Omental fat pad (tissue), 3 donors: ENCODE measurements at regions not wholly inside any gene's neighbourhood (a gene's known extent, or its start where the extent isn't known, plus 50 kb on each side); places are given as distances from the start of the nearest gene placed in this dataset.

Source experiments
- ATAC-seq: fragments of 150-250 bp; one replicate; pipeline ENCODE4 v1.9.1; 2016; ENCODE audit warnings: mild to moderate bottlenecking, moderate library complexity; ENCODE audit not compliant: low FRiP score
- DNase-seq: peaks from one replicate; pipeline ENCODE4 v3.0.0-alpha.2; 2019; ENCODE audit warnings: low spot score
- CTCF ChIP-seq, 3 donors: fragments of 450-650 bp; IDR thresholded peaks; one replicate each; pipeline ENCODE4 v1.5.1; 2016 to 2017; ENCODE audit warnings: antibody characterized with exemption in 3 of 3, mild to moderate bottlenecking in 3 of 3, moderate library complexity in 2 of 3

DNA sequence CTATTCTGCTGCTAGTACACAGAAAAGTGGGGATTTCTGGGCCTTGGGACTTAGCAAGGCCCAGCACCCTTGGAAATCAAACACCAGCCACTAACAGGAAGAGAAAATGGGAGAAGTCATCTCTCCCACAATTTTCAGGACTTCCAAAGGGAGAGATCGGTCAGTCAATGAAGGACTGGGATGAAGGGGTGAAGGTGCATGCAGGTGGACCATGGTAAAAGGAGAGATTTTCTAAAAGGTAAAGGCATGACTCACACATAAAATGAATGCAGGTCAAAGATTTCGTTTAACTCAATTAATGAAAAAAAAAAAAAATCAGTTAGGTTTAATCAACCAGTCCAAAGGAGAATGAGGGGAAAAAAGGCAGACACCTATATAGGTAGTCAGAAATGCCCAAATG, 176.4 kb upstream of the PROK2 start:
- no peak for TF ChIP-seq CTCF (IDR thresholded peaks at IDR 0.05)
- ATAC-seq (no peak), DNase-seq (no peak)

DNA sequence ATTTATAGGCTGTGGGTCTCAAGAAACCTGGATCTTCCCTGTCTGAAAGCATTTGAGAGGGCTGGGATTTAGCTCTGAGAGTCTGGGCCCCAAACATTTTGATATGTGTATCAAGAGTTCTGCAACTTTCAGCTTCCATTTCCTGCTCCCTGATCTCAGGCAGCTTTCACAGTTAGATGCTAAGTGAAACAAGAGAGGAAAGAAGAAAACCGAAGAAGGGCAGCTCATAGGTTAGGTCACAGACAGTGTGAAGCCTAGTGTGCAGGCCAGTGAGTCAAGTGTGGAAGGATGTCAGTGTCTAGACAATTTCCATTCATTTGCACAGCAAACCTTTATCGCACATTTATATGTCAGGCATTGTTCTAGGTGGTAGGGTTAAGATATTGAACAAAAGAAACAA, 173.6 kb upstream of the PROK2 start:
- ATAC-seq, result no peak
- no peak for DNase-seq
- TF ChIP-seq CTCF (IDR thresholded peaks at IDR 0.05), result no peak

DNA sequence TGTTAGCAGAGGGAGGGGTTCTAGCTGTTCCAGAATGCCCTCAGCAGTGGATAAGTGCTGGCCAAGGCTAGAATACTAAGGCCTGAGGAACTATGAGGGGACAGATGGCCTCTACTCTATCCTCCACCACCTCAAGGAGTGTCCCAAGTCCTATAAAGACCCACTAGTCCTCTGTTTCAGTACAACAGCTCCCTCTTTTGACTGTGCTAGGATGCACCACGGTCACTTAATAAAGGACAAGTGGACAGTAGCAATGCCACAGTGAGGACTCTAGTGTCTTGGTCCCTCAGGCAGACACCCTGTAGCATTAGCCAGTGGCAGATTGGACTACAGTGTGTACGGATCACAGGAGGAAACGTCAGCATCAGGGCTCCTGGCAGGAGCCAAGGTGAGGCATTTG, 171.8 kb upstream of the PROK2 start:
- no peak for DNase-seq
- no peak for ATAC-seq

DNA sequence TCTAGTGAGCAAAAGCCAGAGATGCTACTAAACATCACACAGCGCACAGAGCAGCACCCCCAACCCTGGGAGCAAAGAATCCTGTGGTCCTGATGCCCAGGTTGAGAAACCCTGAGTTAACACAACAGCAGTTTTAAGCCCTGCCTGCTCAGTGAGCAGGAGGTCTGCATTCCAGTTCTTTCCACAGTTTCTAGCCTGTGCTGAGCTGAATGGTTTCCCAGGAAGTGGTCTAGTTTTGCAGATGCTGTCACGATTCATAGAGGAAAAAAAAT, 171.1 kb upstream of the PROK2 start:
- TF ChIP-seq CTCF (IDR thresholded peaks at IDR 0.05), result no peak

More for the DNA sequence above, 171.8 kb upstream of the PROK2 start:
- TF ChIP-seq CTCF (IDR thresholded peaks at IDR 0.05), result no peak

GRCh38 chr3:71955240-71956068, 170.5 kb upstream of the PROK2 start:
- TF ChIP-seq CTCF (IDR thresholded peaks at IDR 0.05), result peak in 2 of 3 donors; percentile 36 to 42
- ATAC-seq, result peak; percentile 76
- DNase-seq, result peak; percentile 56

More for the DNA sequence above, 171.1 kb upstream of the PROK2 start:
- ATAC-seq, result no peak
- no peak for DNase-seq

GRCh38 chr3:71951842-71952241, 166.9 kb upstream of the PROK2 start:
- no peak for TF ChIP-seq CTCF (IDR thresholded peaks at IDR 0.05)
- ATAC-seq, result no peak

DNA sequence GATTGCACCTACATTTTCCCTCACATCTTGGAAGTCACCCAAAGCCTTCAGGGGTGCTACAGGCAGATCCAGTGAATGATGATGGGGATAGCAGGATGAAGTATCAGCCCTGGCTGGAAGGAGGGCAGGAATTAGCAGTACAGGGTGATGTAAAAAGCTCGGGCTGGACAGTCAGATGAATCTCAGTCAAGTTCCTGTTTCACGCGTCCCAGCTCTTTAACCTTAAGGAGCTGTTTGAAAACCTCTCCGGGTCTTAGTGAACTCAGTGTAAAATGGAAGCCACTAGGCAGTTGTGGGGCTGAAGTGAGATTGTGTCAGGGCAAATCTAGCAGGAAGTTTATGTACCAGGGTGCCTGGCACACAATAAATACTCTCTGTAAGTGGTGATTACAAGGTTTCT, 166.4 kb upstream of the PROK2 start:
- DNase-seq (no peak), ATAC-seq (no peak)
- TF ChIP-seq CTCF (IDR thresholded peaks at IDR 0.05), result no peak

More at GRCh38 chr3:71951842-71952241, 166.9 kb upstream of the PROK2 start:
- DNase-seq, result no peak
